ENCODE measurements at regions not wholly inside any gene's neighbourhood (a gene's known extent, or its start where the extent isn't known, plus 50 kb on each side); places are given as distances from the start of the nearest gene placed in this dataset.

DNA sequence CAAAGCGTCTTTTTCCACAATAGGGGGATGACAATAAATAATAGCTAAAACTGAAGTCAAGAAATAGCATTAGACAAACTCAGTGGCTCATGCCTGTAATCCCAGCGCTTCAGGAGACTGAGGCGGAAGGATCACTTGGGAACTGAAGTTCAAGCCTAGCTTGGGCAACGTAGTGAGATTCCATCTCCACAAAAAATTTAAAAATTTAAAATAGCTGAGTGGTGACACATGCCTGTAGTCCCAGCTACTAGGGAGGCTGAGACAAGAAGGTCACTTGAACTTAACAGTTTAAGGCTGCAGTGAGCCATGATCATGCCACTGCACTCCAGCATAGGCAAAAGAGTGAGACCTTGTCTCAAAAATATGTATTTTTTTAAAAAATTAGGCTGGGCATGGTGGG lies 107.9 kb downstream of the AKR1D1 start:
- peaks cover 11% of the 10 kb centered on the region for H3K9me3 Mint-ChIP-seq (ENCODE audit: unreplicated experiment)
- peaks cover 2% of the 10 kb centered on the region for H3K36me3 Mint-ChIP-seq (ENCODE audit: unreplicated experiment)
- no peak overlapping the region for H3K4me3 Mint-ChIP-seq (ENCODE audit: unreplicated experiment)
- no peak overlapping the region for H3K27ac Mint-ChIP-seq (ENCODE audit: unreplicated experiment)
- DNase-seq (ENCODE audit: extremely low spot score, unreplicated experiment) = no peak
- H3K4me1 Mint-ChIP-seq (ENCODE audit: unreplicated experiment) = peaks cover 29% of the 10 kb centered on the region
- H3K27me3 Mint-ChIP-seq (ENCODE audit: unreplicated experiment) = no peaks in the 10 kb centered on the region
- TF ChIP-seq, protein P1, sequence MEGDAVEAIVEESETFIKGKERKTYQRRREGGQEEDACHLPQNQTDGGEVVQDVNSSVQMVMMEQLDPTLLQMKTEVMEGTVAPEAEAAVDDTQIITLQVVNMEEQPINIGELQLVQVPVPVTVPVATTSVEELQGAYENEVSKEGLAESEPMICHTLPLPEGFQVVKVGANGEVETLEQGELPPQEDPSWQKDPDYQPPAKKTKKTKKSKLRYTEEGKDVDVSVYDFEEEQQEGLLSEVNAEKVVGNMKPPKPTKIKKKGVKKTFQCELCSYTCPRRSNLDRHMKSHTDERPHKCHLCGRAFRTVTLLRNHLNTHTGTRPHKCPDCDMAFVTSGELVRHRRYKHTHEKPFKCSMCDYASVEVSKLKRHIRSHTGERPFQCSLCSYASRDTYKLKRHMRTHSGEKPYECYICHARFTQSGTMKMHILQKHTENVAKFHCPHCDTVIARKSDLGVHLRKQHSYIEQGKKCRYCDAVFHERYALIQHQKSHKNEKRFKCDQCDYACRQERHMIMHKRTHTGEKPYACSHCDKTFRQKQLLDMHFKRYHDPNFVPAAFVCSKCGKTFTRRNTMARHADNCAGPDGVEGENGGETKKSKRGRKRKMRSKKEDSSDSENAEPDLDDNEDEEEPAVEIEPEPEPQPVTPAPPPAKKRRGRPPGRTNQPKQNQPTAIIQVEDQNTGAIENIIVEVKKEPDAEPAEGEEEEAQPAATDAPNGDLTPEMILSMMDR (IDR thresholded peaks at IDR 0.05) = no peak

DNA sequence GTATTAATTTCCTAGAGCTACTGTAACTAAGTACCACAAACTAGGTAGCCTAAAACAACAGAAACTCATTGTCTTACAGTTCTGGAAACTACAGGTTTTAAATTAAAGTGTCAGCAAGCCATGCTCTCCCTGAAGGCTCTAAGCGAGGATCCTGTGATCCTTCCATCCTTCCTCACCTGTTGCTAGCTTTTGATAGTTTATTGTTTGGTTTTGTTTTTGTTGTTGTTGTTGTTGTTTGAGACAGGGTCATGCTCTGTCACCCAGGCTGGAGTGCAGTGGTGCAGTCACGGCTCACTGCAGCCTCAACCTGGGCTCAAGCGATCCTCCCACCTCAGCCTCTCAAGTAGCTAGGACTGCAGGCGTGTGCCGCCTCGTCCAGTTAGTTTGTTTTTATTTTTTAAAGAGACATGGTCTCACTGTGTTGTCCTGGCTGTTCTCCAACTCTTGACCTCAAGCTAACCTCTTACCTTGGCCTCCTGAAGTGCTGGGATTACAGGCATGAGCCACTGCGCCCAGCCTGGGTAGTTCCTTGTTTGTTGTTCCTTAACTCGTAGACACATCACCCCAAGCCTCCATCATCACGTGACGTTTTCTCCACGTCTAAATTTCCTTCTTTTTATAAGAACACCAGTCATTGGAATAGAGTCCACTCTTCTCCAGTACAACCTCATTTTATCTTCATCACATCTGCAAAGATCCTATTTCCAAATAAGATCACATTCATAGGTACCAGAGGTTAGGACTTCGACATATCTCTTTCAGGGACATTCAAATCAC lies 109.1 kb downstream of the AKR1D1 start:
- no peak overlapping the region for H3K4me3 Mint-ChIP-seq (ENCODE audit: unreplicated experiment)
- H3K9me3 Mint-ChIP-seq (ENCODE audit: unreplicated experiment) = peaks cover 11% of the 10 kb centered on the region
- no peaks in the 10 kb centered on the region for H3K27me3 Mint-ChIP-seq (ENCODE audit: unreplicated experiment)
- H3K36me3 Mint-ChIP-seq (ENCODE audit: unreplicated experiment) = peaks cover 2% of the 10 kb centered on the region
- peaks cover 29% of the 10 kb centered on the region for H3K4me1 Mint-ChIP-seq (ENCODE audit: unreplicated experiment)
- no peak for DNase-seq (ENCODE audit: extremely low spot score, unreplicated experiment)
- TF ChIP-seq, protein P1 (IDR thresholded peaks at IDR 0.05) = no peak
- peak overlapping the region; percentile 63 for H3K27ac Mint-ChIP-seq (ENCODE audit: unreplicated experiment)

DNA sequence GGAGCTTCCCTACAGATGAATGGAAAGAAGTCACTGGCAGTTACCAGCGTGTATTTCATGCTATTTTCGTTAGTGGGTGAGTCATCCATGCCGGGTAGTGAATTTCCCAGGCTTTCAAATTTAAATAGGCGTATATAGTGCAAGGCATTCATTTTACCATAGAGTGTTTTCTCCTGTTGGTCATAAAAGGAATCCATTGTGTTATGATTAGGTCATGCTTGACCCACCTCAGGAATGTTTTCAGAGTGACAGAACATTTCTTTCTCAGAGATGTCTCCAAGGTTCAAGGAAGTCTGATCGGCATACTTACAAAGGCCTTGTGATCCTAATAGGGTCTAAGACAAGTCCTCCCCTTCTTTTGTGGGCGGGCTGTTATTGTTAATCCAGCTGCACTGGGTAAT lies 110.7 kb downstream of the AKR1D1 start:
- TF ChIP-seq, protein P1 (IDR thresholded peaks at IDR 0.05) = no peak
- no peaks in the 10 kb centered on the region for H3K27me3 Mint-ChIP-seq (ENCODE audit: unreplicated experiment)
- DNase-seq (ENCODE audit: extremely low spot score, unreplicated experiment) = no peak
- H3K36me3 Mint-ChIP-seq (ENCODE audit: unreplicated experiment) = peaks cover 2% of the 10 kb centered on the region
- H3K4me3 Mint-ChIP-seq (ENCODE audit: unreplicated experiment) = no peak overlapping the region
- peak overlapping the region; percentile 63 for H3K27ac Mint-ChIP-seq (ENCODE audit: unreplicated experiment)
- peaks cover 26% of the 10 kb centered on the region for H3K4me1 Mint-ChIP-seq (ENCODE audit: unreplicated experiment)
- H3K9me3 Mint-ChIP-seq (ENCODE audit: unreplicated experiment) = peaks cover 11% of the 10 kb centered on the region

DNA sequence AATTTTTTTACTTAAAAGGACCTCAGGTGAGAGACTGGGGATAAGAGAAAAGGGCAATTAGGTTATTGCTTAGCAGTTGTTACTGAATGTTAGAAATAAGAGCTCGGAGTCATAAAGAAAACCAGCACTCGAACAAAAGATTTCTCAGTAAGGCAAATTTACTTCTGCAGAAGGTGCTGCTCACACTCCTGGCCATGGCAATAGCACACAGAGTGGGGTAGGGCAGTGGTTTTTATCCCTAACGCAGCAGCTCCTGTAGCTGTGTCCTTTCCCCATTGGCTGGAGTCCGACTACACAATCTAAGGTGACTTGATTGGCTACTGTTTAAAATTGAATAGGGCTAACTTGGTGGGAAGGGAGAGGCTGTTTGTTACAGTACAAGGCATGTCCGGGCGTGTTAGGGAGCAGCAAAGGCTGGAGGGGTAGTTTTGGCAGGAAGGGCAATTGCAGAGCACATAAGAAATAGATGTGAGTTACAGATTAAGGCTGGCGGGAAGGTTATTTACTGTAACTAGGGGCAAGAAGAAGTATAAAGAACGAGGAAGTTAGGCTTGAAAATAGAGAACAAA lies 112.1 kb downstream of the AKR1D1 start:
- DNase-seq (ENCODE audit: extremely low spot score, unreplicated experiment) = no peak
- Mint-ChIP-seq H3K27ac (ENCODE audit: unreplicated experiment) (no peak overlapping the region), H3K4me1 (ENCODE audit: unreplicated experiment) (peaks cover 19% of the 10 kb centered on the region), H3K27me3 (ENCODE audit: unreplicated experiment) (no peaks in the 10 kb centered on the region), H3K4me3 (ENCODE audit: unreplicated experiment) (no peak overlapping the region), H3K9me3 (ENCODE audit: unreplicated experiment) (peaks cover 8% of the 10 kb centered on the region), H3K36me3 (ENCODE audit: unreplicated experiment) (peaks cover 2% of the 10 kb centered on the region)
- TF ChIP-seq, protein P1 (IDR thresholded peaks at IDR 0.05) = no peak

DNA sequence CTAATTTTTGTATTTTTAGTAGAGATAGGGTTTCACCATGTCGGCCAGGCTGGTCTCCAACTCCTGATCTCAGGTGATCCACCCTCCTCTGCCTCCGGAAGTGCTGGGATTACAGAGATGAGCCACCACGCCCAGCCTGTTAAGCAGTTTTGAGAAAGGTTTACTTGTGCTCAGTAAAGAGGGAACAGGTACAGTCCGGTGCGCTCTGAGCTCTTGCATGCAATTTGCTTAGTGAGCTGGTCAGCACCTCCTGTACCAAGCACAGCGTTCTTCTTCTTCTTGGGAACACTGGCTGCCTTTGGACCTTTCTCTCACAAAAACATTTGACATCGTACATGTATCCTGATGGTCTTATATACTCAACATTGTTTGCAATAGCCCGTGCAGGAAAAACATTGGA lies 118.3 kb downstream of the AKR1D1 start:
- Mint-ChIP-seq H3K4me3 (ENCODE audit: unreplicated experiment) (no peak overlapping the region), H3K4me1 (ENCODE audit: unreplicated experiment) (no peaks in the 10 kb centered on the region), H3K27ac (ENCODE audit: unreplicated experiment) (no peak overlapping the region), H3K27me3 (ENCODE audit: unreplicated experiment) (no peaks in the 10 kb centered on the region), H3K9me3 (ENCODE audit: unreplicated experiment) (no peaks in the 10 kb centered on the region), H3K36me3 (ENCODE audit: unreplicated experiment) (no peaks in the 10 kb centered on the region)
- TF ChIP-seq, protein P1 (IDR thresholded peaks at IDR 0.05) = no peak
- no peak for DNase-seq (ENCODE audit: extremely low spot score, unreplicated experiment)
